Thyroid gland (tissue), 4 donors: ENCODE measurements at regions not wholly inside any gene's neighbourhood (a gene's known extent, or its start where the extent isn't known, plus 50 kb on each side); places are given as distances from the start of the nearest gene placed in this dataset.
"Not testable (repeated sequence)": the region's sequence is repeated elsewhere in the genome, so short reads cannot be mapped to it uniquely, and the experiment has no call there.

Experiments
- CTCF ChIP-seq, 6 experiments: fragments of 200-600 bp in 3 of 6; fragments of 450-650 bp in 3 of 6; sonication (generic) in 3 of 6; IDR thresholded peaks; one replicate each; pipeline ENCODE4 v1.5.1; 2016 to 2019; ENCODE audit warnings: antibody characterized with exemption in 6 of 6, mild to moderate bottlenecking in 2 of 6, inconsistent platforms in 1 of 6, moderate library complexity in 1 of 6
- POLR2A ChIP-seq, 2 donors: fragments of 450-650 bp; IDR thresholded peaks; one replicate each; pipeline ENCODE4 v1.6.1; 2017; ENCODE audit warnings: antibody characterized with exemption in 2 of 2, mild to moderate bottlenecking in 2 of 2, moderate library complexity in 1 of 2

- not testable (repeated sequence) for TF ChIP-seq CTCF, POLR2A (IDR thresholded peaks at IDR 0.05)
These were observed 932.4 kb downstream of the SPATA31A6 start for GRCh38 chr9:43115813-43116229.
